Keratinocyte (primary cell): ENCODE measurements at regions not wholly inside any gene's neighbourhood (a gene's known extent, or its start where the extent isn't known, plus 50 kb on each side); places are given as distances from the start of the nearest gene placed in this dataset.

Source experiments
- EZH2 ChIP-seq: IDR thresholded peaks from one replicate; pipeline ENCODE4 v1.6.1; 2012; ENCODE audit warnings: inconsistent platforms, mild to moderate bottlenecking, low read length, moderate library complexity
- TF ChIP-seq, protein P1 (sequence below), 3 experiments: IDR thresholded peaks in 1 of 3; conservative IDR thresholded peaks in 1 of 3; optimal IDR thresholded peaks in 1 of 3; 2 replicates in 2 of 3; 3 replicates in 1 of 3; pipeline versions ENCODE3 to v1.5.1; 2011; ENCODE audit warnings: low read length in 3 of 3, mild to moderate bottlenecking in 3 of 3, moderate library complexity in 2 of 3, control low read depth in 1 of 3, inconsistent platforms in 1 of 3; ENCODE audit not compliant: insufficient read depth in 2 of 3; ENCODE audit errors: extremely low read depth in 1 of 3

DNA sequence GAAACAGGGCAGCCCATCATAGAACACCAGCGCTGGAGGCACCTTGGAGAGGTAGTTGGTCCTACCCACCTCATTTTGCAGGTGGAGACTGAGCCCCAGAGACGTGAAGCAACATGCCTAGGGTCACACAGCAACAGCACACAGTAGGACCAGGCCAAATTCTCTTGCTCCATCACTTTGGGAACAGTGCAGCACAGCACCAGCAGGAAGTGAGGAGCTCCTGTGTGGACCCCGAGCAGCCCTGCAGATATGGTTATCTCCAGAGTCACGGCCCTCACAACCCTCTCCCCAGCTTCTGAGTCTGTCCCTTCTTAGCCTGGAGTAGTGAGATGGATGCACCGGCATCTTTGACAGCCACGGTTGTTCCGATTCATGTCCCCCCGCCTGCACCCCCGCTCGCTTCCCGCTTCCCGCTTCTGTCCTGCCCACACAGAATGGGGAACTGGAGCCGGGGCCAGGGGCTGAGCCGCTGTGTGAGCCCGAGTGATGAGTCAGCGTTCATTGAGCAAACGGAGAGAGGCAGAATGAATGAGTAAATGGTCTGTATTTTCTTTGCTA is 72.6 kb upstream of the DUSP22 start:
- no peak for TF ChIP-seq EZH2
- TF ChIP-seq, protein P1, sequence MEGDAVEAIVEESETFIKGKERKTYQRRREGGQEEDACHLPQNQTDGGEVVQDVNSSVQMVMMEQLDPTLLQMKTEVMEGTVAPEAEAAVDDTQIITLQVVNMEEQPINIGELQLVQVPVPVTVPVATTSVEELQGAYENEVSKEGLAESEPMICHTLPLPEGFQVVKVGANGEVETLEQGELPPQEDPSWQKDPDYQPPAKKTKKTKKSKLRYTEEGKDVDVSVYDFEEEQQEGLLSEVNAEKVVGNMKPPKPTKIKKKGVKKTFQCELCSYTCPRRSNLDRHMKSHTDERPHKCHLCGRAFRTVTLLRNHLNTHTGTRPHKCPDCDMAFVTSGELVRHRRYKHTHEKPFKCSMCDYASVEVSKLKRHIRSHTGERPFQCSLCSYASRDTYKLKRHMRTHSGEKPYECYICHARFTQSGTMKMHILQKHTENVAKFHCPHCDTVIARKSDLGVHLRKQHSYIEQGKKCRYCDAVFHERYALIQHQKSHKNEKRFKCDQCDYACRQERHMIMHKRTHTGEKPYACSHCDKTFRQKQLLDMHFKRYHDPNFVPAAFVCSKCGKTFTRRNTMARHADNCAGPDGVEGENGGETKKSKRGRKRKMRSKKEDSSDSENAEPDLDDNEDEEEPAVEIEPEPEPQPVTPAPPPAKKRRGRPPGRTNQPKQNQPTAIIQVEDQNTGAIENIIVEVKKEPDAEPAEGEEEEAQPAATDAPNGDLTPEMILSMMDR (optimal IDR thresholded peaks at IDR 0.05 in 1 of 3, IDR thresholded peaks at IDR 0.05 in 1 of 3, conservative IDR thresholded peaks at IDR 0.05 in 1 of 3; ENCODE audit: extremely low read depth in 1 of 3, insufficient read depth in 2 of 3, low read length in 3 of 3), result no peak
